Esophagus squamous epithelium (tissue), 4 donors: ENCODE measurements at regions not wholly inside any gene's neighbourhood (a gene's known extent, or its start where the extent isn't known, plus 50 kb on each side); places are given as distances from the start of the nearest gene placed in this dataset.

Experiments used
- POLR2A ChIP-seq, 4 donors: fragments of 450-650 bp; IDR thresholded peaks; one replicate each; pipeline ENCODE4 v1.6.1; 2017; ENCODE audit warnings: antibody characterized with exemption in 4 of 4, mild to moderate bottlenecking in 4 of 4, moderate library complexity in 3 of 4
- TF ChIP-seq, protein P1 (sequence below), 6 experiments: fragments of 450-650 bp in 4 of 6; fragments of 200-600 bp in 2 of 6; sonication (generic) in 2 of 6; IDR thresholded peaks; one replicate each; pipeline ENCODE4 v1.5.1; 2016 to 2019; ENCODE audit warnings: antibody characterized with exemption in 6 of 6, mild to moderate bottlenecking in 4 of 6, moderate library complexity in 4 of 6

DNA sequence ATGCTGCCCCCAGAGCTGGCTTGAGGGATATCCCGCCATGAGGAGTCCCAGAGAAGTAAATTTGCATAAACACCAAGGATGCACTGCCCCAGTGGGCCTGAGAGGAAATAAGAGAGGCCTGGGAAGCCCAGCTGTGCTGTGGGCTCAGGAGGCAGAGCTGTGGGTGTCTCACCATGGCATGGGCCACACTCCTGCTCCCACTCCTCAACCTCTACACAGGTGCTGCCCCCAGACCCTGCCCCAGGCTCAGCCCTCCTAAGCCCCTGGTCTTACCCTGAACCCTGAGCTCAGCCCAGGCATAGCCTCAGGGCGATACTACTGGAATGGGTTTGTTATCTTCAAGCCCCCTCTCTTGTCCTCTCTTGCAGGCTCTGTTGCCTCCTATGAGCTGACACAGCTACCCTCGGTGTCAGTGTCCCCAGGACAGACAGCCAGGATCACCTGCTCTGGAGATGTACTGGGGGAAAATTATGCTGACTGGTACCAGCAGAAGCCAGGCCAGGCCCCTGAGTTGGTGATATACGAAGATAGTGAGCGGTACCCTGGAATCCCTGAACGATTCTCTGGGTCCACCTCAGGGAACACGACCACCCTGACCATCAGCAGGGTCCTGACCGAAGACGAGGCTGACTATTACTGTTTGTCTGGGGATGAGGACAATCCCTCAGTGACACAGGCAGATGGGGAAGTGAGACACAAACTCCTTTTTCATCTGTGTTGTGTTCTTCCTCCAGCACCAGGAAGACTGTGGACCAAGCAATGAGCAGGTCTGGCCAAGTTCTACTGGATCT, 59.9 kb downstream of the GGTLC2 start:
- TF ChIP-seq, protein P1, sequence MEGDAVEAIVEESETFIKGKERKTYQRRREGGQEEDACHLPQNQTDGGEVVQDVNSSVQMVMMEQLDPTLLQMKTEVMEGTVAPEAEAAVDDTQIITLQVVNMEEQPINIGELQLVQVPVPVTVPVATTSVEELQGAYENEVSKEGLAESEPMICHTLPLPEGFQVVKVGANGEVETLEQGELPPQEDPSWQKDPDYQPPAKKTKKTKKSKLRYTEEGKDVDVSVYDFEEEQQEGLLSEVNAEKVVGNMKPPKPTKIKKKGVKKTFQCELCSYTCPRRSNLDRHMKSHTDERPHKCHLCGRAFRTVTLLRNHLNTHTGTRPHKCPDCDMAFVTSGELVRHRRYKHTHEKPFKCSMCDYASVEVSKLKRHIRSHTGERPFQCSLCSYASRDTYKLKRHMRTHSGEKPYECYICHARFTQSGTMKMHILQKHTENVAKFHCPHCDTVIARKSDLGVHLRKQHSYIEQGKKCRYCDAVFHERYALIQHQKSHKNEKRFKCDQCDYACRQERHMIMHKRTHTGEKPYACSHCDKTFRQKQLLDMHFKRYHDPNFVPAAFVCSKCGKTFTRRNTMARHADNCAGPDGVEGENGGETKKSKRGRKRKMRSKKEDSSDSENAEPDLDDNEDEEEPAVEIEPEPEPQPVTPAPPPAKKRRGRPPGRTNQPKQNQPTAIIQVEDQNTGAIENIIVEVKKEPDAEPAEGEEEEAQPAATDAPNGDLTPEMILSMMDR (IDR thresholded peaks at IDR 0.05) = no peak
- no peak for TF ChIP-seq POLR2A (IDR thresholded peaks at IDR 0.05)
